Renal pelvis (tissue), 1 donor: ENCODE measurements at regions not wholly inside any gene's neighbourhood (a gene's known extent, or its start where the extent isn't known, plus 50 kb on each side); places are given as distances from the start of the nearest gene placed in this dataset.
A peak's percentile ranks its signal among the peaks of the same experiment; 100 is the strongest.
"Not testable (repeated sequence)": the region's sequence is repeated elsewhere in the genome, so short reads cannot be mapped to it uniquely, and the experiment has no call there.

Experiments used
- DNase-seq: peaks from one replicate; pipeline ENCODE4 v3.0.0-alpha.2; 2013

DNA sequence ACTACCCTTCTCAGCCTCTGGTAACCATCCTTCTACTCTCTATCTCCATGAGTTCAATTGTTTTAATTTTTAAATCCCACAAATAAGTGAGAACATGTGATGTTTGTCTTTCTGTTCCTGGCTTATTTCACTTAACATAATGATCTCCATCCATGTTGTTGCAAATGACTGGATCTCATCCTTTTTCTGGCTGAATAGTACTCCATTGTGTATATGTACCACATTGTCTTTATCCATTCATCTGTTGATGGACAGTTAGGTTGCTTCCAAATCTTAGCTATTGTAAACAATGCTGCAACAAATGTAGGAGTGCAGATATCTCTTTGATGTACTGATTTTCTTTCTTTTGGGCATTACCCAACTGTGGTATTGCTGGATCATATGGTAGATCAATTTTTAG lies 103.0 kb downstream of the CARTPT start:
- DNase-seq = not testable (repeated sequence)

DNA sequence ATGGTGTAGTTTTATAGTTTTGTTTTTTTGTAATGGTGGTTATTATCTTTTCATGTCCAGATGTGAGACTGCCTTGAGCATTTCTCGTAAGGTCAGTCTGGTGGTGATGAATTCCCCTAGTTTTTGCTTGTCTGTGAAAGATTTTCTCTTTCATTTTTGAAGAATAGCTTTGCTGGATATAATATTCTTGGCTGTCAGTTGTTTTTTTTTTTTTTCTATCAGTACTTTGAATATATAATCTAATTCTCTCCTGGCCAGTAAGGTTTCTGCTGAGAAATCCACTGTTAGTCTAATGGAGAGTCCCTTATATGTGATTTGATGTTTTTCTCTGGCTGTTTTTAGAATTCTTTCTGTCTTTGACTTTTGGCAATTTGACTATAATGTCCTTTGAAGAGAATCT lies 106.9 kb downstream of the CARTPT start:
- DNase-seq = no peak

DNA sequence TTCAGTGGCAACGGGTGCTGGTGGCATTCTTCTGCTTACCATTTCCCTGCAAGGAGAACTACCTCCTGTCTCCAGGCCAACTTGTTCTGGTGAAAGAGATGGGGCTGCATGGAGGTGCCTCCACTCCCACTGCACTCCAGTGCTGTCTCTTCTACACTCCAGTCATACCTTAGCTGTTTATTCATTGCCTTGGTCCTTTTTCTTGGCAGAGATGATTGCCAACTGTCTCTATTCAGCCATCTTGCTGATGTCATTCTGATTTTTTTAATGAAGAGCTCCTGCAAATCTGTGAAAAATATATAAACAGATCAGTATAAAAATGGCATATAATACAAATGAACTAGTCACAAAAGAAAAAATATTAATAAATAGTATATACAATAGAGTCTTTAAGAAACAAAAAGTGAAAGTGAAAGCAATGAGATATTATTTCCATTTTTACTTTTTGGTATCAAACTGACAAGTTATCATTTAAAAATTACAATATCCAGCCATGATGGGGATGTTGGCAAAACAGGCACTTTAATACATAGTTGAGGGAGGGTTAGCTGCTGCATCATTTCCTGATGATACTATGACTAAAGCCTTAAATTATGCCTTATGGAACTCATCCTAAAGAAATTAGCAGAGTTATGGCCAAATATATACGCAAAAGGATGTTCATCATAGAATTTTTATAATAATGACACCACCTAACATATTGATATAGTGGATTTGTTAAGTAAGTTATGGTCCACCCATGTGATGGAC lies 109.4 kb downstream of the CARTPT start:
- no peak for DNase-seq

DNA sequence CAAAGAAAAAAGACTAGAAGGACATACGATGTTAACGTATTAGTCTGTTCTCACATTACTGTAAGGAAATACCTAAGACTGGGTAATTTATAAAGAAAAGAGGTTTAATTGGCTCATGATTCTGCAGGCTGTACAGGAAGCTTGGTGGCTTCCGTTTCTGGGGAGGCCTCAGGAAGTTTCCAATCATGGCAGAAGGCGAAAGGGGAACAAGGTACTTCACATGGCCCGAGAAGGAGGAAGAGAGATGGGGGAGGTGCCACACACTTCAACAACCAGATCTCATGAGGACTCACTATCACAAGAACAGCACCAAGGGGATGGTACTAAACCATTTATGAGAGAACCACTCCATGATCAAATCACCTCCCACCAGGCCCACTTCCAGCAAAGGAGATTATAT lies 110.1 kb downstream of the CARTPT start:
- DNase-seq = no peak

DNA sequence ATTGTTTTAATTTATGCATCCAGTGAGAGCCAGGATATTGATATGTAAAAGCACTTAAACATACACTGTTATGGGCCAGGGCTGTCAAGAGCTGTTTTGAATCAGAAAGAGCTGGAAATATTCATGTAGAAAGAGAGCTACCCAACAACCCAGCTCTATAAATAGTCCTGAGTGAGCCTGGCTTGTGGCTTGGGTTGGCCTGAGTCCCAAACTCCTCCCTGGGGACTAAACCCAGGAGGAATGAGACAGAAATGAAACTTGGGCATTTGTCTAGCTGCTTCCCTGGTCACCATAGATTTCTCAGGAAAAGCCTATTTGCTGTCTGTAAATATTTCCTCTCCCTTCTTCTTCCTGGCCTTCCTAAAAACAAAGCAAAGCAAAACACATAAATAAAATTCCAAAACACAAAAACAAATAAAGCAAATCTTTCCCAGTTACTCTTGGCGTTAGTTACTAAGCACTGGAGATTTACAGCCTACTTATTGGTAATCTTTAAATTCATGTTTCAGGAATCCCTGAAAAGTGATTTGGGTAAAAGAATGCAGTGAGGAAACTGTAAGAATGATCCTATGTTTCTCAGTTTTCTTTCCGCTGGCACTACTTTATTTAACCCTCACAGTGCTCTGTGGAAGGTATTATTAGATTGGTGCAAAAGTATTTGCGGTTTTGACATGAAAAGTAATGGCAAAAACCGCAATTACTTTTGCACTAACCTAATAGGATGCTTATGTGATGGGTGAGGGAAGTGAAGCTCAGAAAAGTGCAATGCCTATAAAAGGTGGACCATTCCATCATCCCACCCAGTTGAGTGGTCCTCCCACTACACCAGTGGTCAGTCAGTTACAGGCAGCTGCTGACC lies 111.8 kb downstream of the CARTPT start:
- DNase-seq = peak; percentile 38

DNA sequence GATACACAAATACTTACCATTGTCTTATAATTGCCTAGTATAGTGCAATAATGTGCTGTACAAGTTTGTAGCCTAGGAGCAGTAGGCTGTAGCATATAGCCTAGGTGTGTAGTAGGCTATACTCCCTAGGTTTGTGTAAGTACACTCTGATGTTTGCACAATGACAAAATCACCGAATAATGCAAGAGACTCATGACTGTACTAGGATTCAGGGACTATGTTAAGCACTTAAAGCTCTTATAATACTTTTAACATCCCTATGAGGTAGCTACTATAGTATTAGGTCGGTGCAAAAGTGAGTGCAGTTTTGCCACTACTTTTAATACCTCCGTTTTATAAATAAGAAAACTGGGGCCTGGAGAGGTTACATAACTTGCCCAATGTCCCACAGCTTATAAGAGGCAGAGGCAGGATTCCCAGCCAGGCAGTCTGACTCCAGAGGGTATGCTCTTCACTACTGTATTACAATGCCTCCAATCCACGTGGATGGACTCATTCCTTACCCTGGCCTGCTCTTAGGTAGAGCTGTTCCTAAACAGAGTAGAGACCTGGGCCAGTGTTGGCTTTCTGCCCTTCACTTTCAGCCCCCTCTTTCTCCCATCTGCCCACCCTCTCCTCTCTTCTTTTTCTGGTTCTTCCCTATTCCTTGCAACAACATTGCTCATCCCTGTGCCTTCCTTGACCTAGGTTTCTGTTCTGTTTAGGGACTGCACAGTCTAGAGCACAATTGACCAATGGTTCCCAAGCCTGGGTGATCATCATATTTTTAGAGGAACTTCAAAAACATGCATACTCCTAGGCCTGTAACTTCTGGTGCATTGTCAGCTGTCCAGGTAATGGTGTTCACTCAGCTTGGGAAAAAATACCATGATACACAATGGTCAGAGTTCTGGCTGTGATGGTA lies 114.0 kb downstream of the CARTPT start:
- no peak for DNase-seq

DNA sequence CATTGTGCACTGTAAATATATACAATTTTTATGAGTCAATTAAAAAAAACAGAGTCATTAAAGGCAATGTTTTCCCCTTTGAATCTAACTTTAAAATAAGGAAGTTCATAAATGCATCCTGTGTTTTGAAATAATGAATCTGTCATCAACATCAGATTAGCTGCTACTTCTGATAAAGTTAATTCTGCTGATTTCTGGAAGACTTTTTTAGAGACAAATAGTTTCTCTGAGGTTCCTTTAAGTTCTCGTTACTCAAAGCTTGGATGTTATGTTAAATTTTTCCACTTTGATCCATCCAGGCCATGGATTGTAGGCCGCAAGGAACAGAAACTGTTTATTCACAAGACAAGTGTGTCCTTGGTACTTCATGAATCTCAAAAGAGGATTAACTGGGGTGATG lies 115.5 kb downstream of the CARTPT start:
- DNase-seq = no peak

DNA sequence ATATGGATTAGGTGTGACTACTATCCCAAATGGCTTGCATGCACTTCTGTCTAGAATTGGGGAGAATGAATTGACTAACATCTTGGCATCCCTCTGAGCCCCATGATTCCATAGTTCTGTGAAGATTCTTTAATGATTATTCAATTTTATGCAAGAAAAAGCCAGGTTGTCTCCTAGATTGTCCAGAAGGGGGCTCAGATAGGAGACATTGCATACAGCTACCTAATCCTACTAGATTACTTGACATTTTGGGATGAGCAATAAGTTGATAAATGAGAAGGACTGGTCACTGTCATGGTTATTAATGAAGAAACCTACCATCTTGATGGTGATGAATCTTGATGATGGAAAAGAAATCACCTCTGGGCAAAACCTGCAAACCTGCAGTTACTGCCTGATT lies 117.0 kb downstream of the CARTPT start:
- DNase-seq = no peak

DNA sequence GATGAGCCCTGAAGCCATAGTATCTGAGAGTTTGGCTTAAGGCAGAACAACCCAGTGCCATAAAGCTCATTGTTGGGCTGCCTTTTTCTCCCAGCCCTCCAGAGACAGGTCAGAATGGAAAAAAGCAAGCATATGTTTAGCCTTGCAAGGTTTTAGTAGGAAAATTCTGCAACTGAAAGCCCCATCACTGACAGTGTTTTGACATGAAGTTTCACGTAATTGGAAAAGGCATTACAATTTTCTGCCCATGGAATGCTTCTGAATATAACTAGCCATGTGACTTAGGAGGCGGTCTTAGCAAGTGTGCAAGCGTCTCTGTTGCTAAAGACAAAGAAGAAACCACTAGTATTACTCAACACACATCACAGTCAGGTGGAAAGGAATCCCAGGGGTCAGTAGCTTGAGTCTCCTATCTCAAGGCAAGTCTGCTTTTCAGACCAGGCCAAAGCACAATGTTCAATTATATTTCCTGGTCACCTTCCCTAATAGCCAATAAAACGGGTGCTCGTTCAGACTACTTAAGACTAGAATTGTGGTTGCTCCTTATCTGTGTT lies 117.6 kb downstream of the CARTPT start:
- DNase-seq = no peak

DNA sequence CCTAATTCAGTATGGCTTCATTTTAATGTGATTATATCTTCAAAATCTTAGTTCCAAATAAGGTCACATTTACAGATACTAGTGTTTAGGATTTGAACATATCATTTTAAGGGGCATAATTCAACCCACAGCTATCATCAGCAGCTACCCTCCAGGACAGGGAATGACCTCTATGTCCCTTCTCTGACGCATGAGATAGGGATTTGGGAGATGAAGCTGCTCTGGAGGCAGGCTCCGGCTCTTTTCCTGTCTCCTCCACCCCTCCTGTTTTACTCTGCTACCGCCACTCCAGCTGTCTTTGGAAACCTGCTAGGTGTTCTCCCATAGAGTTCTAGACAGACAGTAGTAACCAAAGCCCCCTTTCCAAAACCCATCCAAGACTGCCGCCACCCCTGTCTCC lies 119.2 kb downstream of the CARTPT start:
- DNase-seq = no peak

DNA sequence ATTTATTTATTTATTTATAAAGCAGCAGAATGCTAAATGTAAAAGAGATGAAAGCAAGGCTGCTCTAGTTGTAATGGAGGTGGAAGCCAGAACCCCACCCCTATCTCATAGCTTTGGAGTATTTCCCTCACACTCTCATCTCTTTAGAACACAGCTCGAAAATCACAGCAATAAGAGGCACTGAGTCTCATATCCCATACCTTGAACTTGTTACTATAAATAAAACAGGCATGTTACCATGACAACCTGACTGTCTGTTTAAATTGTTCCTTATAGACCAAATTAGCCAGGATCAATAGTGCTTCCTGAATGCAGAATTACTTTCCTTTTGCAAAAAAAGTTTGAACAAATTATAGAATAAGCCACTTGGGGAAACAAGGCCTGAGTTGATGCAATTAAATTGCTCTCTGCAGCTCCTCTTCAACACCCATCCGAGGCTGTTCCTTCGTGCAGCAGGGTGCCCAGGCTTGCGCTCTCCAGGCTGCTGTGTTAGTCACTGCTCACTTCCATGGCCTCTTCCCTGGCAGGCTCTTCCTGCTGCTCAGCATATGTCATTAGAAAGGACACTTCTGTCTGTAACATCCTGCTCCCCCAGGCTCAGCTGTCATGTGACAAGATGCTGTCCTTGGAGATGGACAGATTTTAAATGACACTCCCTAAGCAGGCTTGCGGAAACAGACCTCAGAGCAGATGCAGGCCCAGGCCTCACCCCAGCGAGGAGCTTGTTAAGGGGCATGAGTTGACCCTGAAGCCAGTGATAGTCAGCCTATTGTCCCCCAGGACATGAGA lies 120.2 kb downstream of the CARTPT start:
- DNase-seq = no peak

DNA sequence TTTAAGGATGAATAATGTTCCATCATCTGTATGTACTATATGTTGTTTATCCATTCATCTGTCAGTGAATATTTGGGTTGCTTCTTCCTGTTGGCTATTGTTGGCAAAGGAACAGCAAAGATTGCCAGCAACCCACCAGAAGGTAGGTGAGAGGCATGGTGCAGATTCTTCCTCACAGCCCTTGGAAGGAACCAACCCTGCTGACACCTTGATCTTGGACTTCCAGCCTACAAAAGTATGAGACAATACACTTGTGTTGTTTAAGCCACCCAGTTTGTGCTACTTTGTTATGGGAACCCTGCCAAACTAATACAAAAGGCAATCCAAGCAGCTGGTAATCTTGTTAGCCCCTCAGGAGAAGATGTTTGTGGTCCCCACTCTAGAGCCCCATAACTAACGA lies 122.0 kb downstream of the CARTPT start:
- no peak for DNase-seq

DNA sequence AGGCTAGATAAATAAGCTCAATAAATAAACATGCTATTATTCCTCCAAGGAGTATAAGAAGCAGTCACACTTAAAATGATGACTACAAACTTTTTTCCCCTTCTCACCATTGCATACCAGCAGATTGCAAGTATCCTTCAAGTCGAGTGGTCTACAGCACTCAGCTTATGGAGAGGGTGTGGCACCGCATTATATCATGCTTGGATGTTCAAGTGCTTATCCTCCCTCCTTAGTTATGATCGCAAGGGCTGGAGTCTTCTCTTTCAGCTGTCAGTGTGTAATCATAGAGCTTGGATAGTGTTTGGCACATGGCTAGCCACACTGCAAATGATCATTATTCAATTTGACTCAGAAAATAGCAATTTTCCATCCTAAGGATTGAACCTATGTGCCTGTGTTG lies 124.0 kb downstream of the CARTPT start:
- no peak for DNase-seq

DNA sequence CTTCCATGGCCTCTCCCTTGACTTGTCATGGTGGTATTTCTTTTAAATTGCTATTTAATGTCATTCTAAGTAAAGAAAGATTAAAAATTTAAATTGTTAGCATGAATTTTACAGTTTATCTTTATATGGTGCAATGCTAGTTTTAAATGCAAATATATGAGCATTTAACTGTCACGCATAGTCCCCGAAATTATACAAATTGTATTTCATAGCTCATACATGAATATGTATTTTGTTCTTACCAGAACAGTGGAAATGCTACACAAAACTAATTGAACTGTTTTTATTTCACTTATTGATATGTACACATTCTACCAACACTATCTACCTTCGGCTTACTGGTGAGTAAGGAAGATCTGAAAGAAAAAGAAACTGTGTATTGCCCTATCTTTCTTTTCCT lies 125.8 kb downstream of the CARTPT start:
- DNase-seq = no peak

DNA sequence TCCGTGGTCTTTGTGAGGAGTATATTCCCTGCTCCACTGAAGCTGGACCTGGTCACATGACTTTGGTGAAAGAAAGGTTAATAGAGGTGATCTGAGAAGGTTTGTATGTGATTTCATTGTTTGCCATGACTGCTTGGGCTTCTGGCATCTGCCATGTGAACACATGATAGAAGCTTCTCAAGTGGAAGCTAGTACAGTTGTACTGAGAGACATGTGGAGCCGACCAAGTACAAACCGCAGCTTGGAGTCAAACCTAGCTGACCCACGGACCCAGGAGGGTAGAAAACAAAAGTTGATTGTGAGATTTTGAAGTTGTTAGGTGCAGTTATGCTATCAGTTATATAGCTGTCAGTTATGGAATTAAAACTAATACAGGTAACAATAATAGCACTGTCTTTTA lies 140.4 kb downstream of the CARTPT start:
- DNase-seq = no peak

DNA sequence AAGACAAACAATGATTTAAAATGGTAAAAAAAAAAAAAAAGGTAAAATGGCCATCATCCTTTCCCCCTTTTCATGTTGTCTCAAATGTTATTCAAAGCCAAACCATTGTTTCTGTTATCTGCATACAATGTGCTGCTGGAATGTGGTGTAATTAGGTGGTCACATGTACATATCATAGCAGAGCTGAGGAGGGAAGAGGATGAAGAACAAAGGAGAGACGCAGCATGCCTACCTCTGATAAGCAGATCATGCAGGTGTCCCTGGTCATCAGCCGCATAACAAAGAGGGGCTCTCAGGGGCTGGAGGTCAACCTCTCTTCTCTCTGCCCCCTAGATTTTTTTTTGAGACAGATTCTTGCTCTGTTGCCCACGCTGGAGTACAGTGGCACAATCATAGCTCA lies 141.0 kb downstream of the CARTPT start:
- DNase-seq = no peak

DNA sequence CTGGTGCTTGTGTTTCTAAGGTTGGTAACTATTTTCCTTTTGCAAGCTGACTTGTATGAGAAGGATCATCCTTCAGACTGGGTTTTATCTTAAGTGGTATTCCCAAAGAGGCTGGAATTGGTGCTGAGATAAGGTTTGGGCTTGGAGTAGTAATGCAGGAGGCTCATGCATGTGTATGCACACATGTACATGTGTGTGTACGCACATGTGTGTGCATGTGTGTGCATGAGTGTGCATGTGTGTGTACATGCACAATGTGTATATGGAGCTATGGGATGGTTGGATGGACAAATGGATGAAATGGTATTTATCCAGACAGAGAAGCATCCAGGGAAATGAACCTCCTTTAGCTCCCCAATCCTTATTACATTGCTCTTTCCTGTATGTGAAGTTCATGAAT lies 142.6 kb downstream of the CARTPT start:
- no peak for DNase-seq

DNA sequence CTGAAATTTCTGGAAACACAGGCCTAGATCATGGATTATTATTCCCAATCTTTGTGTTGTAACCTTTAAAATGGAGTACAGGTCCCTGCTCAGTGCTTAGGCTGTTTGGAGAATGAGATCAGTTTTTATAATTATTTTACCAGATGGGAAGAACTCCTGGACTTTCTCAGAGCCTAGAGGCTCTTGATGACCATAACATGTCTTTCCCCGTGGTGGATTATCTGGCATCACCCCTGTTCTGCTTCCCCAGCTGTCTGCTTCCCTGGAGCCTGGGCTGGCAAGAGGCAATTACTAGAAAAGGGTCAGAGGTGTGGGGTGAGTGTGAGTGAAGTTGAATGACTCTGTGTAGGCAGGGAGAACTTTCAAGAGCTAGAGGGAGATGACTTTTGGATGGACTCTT lies 143.0 kb downstream of the CARTPT start:
- no peak for DNase-seq

DNA sequence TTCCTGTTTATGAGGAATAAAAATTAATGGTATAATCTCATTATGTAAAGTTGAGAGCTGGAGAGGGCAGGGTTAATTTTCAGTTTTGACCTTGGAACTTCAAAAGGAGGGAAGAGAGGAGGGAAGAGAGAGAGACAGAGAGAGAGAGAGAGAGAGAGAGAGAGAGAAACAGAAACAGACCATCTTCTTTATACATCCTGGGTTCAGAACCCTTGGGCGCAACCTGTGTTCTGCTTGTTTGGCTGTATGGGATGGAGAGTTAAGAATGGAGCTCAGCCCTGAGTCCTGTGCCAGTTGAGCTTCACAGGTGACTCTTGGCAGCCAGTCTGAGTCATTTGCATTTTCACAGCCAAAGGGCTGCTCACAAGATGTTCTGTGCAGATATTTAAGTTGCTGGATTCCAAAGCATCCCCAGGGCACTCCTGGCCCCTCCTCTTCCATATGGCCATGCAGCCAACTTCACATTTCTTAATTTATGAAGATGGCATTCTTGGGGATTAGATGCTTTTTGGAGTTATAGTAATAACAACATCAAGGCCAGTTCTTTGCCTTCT lies 143.5 kb downstream of the CARTPT start:
- DNase-seq = no peak

DNA sequence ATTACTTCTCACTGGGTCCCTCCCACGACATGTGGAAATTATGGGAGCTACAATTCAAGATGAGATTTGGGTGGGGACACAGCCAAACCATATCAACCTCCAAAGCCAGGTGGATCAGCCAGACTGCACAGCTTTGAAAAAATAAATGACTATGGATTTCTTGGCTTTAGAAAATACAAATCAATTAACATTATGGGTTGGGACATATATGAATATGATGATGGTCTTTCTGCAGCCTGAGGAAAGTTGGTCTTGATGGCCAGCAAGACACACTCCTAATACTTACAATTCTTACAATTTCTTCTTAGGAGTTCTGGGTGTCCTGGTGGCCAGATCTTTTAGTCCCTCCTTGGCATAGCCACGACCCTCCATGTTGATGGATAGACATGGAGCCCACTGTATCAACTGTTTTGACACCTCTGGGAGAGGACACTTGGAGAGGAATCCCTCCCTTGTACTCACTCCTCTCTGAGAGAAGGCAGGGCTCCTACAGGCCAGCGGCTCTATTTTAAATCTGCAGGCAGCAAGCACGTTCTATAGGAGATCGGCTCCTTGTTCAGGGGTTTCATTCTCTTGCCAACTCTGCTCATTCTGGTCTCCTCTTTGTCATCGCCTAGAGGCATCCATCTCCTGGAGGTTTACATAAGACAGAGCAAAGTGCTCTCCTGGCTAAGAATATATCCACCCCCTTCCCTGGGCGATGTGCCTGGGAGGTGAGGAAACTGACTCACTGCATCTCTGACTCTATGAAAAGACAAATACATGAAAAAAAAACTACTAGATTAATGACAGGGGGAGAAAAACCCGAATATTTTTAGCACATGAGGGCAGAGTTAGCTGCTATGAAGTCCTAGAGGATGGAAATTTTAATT lies 145.9 kb downstream of the CARTPT start:
- DNase-seq = no peak
